Small intestine (tissue), 7 donors: ENCODE measurements at regions not wholly inside any gene's neighbourhood (a gene's known extent, or its start where the extent isn't known, plus 50 kb on each side); places are given as distances from the start of the nearest gene placed in this dataset.

Experiments used
- DNase-seq, 2 donors: peaks; one replicate each; pipeline versions ENCODE4 v3.0.0 to v3.0.0-alpha.2; 2013
- FAIRE-seq: peaks from 2 replicates; lab custom pipeline; 2012; peaks lifted over from hg19 to GRCh38; lab: Jason Lieb, UNC
- H3K27ac ChIP-seq, 3 donors: one replicate each; pipeline ENCODE4 v1.5.1; 2013; ENCODE audit warnings: low read length in 2 of 3, mild to moderate bottlenecking in 2 of 3, control low read depth in 1 of 3, inconsistent platforms in 1 of 3, low read depth in 1 of 3, moderate library complexity in 1 of 3
- H3K27me3 ChIP-seq, 3 donors: one replicate each; pipeline ENCODE4 v1.6.1; 2013; ENCODE audit warnings: low read length in 3 of 3, inconsistent platforms in 1 of 3; ENCODE audit not compliant: control insufficient read depth in 3 of 3, insufficient read depth in 3 of 3
- H3K36me3 ChIP-seq, 3 donors: one replicate each; pipeline ENCODE4 v1.6.1; 2013; ENCODE audit warnings: low read length in 3 of 3, inconsistent platforms in 1 of 3, low read depth in 1 of 3, mild to moderate bottlenecking in 1 of 3, moderate library complexity in 1 of 3; ENCODE audit not compliant: control insufficient read depth in 3 of 3, insufficient read depth in 2 of 3
- H3K4me1 ChIP-seq, 3 donors: one replicate each; pipeline ENCODE4 v1.6.1; 2013; ENCODE audit warnings: low read length in 2 of 3, inconsistent platforms in 1 of 3, low read depth in 1 of 3, mild to moderate bottlenecking in 1 of 3, moderate library complexity in 1 of 3; ENCODE audit not compliant: control insufficient read depth in 3 of 3, insufficient read depth in 2 of 3
- H3K4me3 ChIP-seq, 3 donors: one replicate each; pipeline ENCODE4 v1.5.1; 2013; ENCODE audit warnings: low read length in 3 of 3, control low read depth in 1 of 3, inconsistent platforms in 1 of 3, low read depth in 1 of 3, mild to moderate bottlenecking in 1 of 3, moderate library complexity in 1 of 3
- H3K9me3 ChIP-seq, 2 donors: one replicate each; pipeline ENCODE4 v1.6.1; 2013; ENCODE audit warnings: low read depth in 1 of 2, low read length in 1 of 2; ENCODE audit not compliant: control insufficient read depth in 2 of 2, insufficient read depth in 1 of 2
- WGBS, 3 donors: extraction: QIAGEN DNeasy Blood & Tissue Kit; methylation state at CpG; one replicate each; pipeline ENCODE4 v1.1.7; 2013; 5-methylcytosine and 5-hydroxymethylcytosine counted together
- donor health status: healthy with polysubstance abuse.
- donor health status: control.
- donor health status: control.
- donor health status: Bipolar disorder and iron deficiency.
- donor health status: healthy.

- no peak for DNase-seq
- H3K27ac ChIP-seq: no peak overlapping the region
- H3K9me3 ChIP-seq: no peaks in the 10 kb centered on the region
- H3K4me3 ChIP-seq: no peak overlapping the region
- peaks cover 0 to 6% (median 2%) of the 10 kb centered on the region in 3 donors for H3K4me1 ChIP-seq
- no peaks in the 10 kb centered on the region for H3K36me3 ChIP-seq
- H3K27me3 ChIP-seq: no peaks in the 10 kb centered on the region
- FAIRE-seq: no peak
- WGBS, 3 donors: 90 to 98% (median 94%) methylated on average over 1 of the region's 1 CpG
Observed at GRCh38 chr6:56710967-56711366, 68.3 kb upstream of the DST start.

- FAIRE-seq: no peak
- no peaks in the 10 kb centered on the region for H3K9me3 ChIP-seq
- H3K36me3 ChIP-seq: no peaks in the 10 kb centered on the region
- no peak overlapping the region for H3K27ac ChIP-seq
- no peak for DNase-seq
- no peaks in the 10 kb centered on the region for H3K27me3 ChIP-seq
- no peak overlapping the region for H3K4me3 ChIP-seq
- 91 to 94% (median 92%) methylated on average over 4 of the region's 4 CpGs for WGBS, 3 donors
- H3K4me1 ChIP-seq: peaks cover 0 to 6% (median 2%) of the 10 kb centered on the region in 3 donors
Observed at GRCh38 chr6:56709650-56710049, 67.0 kb upstream of the DST start.

GRCh38 chr6:56708810-56709597 lies 66.3 kb upstream of the DST start:
- Histone ChIP-seq H3K27me3 (no peaks in the 10 kb centered on the region), H3K27ac (no peak overlapping the region), H3K4me3 (no peak overlapping the region), H3K9me3 (no peaks in the 10 kb centered on the region), H3K4me1 (peaks cover 0 to 6% (median 2%) of the 10 kb centered on the region in 3 donors), H3K36me3 (no peaks in the 10 kb centered on the region)
- DNase-seq (peak; percentile 35 to 65), FAIRE-seq (peak; percentile 64)
- 31 to 47% (median 35%) methylated on average over 4 of the region's 4 CpGs for WGBS, 3 donors

- no peak overlapping the region for H3K27ac ChIP-seq
- DNase-seq: no peak
- 86 to 92% (median 89%) methylated on average over 5 of the region's 5 CpGs for WGBS, 3 donors
- no peaks in the 10 kb centered on the region for H3K9me3 ChIP-seq
- H3K4me1 ChIP-seq: no peaks in the 10 kb centered on the region
- FAIRE-seq: no peak
- no peaks in the 10 kb centered on the region for H3K27me3 ChIP-seq
- H3K4me3 ChIP-seq: no peak overlapping the region
- no peaks in the 10 kb centered on the region for H3K36me3 ChIP-seq
Observed at GRCh38 chr6:56706981-56707726, 64.5 kb upstream of the DST start.

GRCh38 chr6:56699066-56699654 lies 56.5 kb upstream of the DST start:
- DNase-seq (peak; percentile 50 to 52), FAIRE-seq (peak; percentile 87)
- Histone ChIP-seq H3K27ac (no peak overlapping the region), H3K4me3 (no peak overlapping the region), H3K4me1 (peaks cover 0 to 9% (median 4%) of the 10 kb centered on the region in 3 donors), H3K9me3 (no peaks in the 10 kb centered on the region), H3K27me3 (no peaks in the 10 kb centered on the region), H3K36me3 (no peaks in the 10 kb centered on the region)
- WGBS, 3 donors: 3 to 25% (median 16%) methylated on average over 1 of the region's 1 CpG

GRCh38 chr6:56695702-56696101 lies 53.0 kb upstream of the DST start:
- H3K27ac ChIP-seq: no peak overlapping the region

GRCh38 chr6:56694002-56694401 lies 51.3 kb upstream of the DST start:
- Histone ChIP-seq H3K36me3 (no peaks in the 10 kb centered on the region), H3K27me3 (no peaks in the 10 kb centered on the region), H3K27ac (peak overlapping the region in 1 of 3 donors; percentile 89), H3K4me1 (peaks cover 0 to 9% (median 4%) of the 10 kb centered on the region in 3 donors), H3K4me3 (no peak overlapping the region), H3K9me3 (no peaks in the 10 kb centered on the region)
- DNase-seq (peak; percentile 61 to 73), FAIRE-seq (no peak)

More at GRCh38 chr6:56695702-56696101, 53.0 kb upstream of the DST start:
- H3K9me3 ChIP-seq: no peaks in the 10 kb centered on the region
- no peaks in the 10 kb centered on the region for H3K27me3 ChIP-seq
- no peak for DNase-seq
- H3K4me1 ChIP-seq: peaks cover 0 to 9% (median 4%) of the 10 kb centered on the region in 3 donors
- no peak overlapping the region for H3K4me3 ChIP-seq
- FAIRE-seq: peak; percentile 10
- H3K36me3 ChIP-seq: no peaks in the 10 kb centered on the region

- Histone ChIP-seq H3K27me3 (no peaks in the 10 kb centered on the region), H3K9me3 (no peaks in the 10 kb centered on the region), H3K4me1 (peaks cover 0 to 9% (median 4%) of the 10 kb centered on the region in 3 donors), H3K4me3 (peak overlapping the region in 2 of 3 donors; percentile 49 to 54), H3K27ac (peak overlapping the region; percentile 82 to 98 (median 89)), H3K36me3 (no peaks in the 10 kb centered on the region)
- FAIRE-seq (no peak), DNase-seq (peak; percentile 79 to 90)
- WGBS, 3 donors: 11 to 28% (median 22%) methylated on average over 5 of the region's 5 CpGs
Observed at GRCh38 chr6:56693246-56693607, 50.5 kb upstream of the DST start.
